Stimulated activated CD4-positive, alpha-beta T cell treated with anti-CD3 and anti-CD28 coated beads, Interleukin-15, amount 100 ng/mL, for 1 hour (primary cell): ENCODE measurements at regions not wholly inside any gene's neighbourhood (a gene's known extent, or its start where the extent isn't known, plus 50 kb on each side); places are given as distances from the start of the nearest gene placed in this dataset.
"Not testable (repeated sequence)": the region's sequence is repeated elsewhere in the genome, so short reads cannot be mapped to it uniquely, and the experiment has no call there.

Experiments
- DNase-seq, 2 donors: peaks; one replicate each; pipeline ENCODE4 v3.0.0-alpha.2; 2020; ENCODE audit warnings: low read depth in 1 of 2, low spot score in 1 of 2

- DNase-seq = no peak
Observed at GRCh38 chr15:20272422-20273184, 269.0 kb downstream of the GOLGA6L6 start.

GRCh38 chr15:20271647-20272046, 270.0 kb downstream of the GOLGA6L6 start:
- no peak for DNase-seq

GRCh38 chr15:20269956-20270355, 271.6 kb downstream of the GOLGA6L6 start:
- DNase-seq = not testable (repeated sequence)

GRCh38 chr15:20267996-20268395, 273.6 kb downstream of the GOLGA6L6 start:
- not testable (repeated sequence) for DNase-seq

GRCh38 chr15:20267051-20267730, 274.4 kb downstream of the GOLGA6L6 start:
- DNase-seq = not testable (repeated sequence)

- DNase-seq = not testable (repeated sequence)
Observed at GRCh38 chr15:20265710-20266109, 275.9 kb downstream of the GOLGA6L6 start.

GRCh38 chr15:20261321-20262280, 280.0 kb downstream of the GOLGA6L6 start:
- not testable (repeated sequence) for DNase-seq

GRCh38 chr15:20260650-20261049, 280.9 kb downstream of the GOLGA6L6 start:
- DNase-seq = not testable (repeated sequence)

- not testable (repeated sequence) for DNase-seq
Observed at GRCh38 chr15:20259559-20260190, 281.9 kb downstream of the GOLGA6L6 start.

- DNase-seq = not testable (repeated sequence)
Observed at GRCh38 chr15:20256394-20256793, 285.2 kb downstream of the GOLGA6L6 start.

- DNase-seq = not testable (repeated sequence)
Observed at GRCh38 chr15:20255641-20256040, 286.0 kb downstream of the GOLGA6L6 start.

- DNase-seq = not testable (repeated sequence)
Observed at GRCh38 chr15:20253047-20253615, 288.5 kb downstream of the GOLGA6L6 start.

- DNase-seq = not testable (repeated sequence)
Observed at GRCh38 chr15:20252040-20252439, 289.6 kb downstream of the GOLGA6L6 start.

- DNase-seq = not testable (repeated sequence)
Observed at GRCh38 chr15:20251214-20252005, 290.2 kb downstream of the GOLGA6L6 start.

- not testable (repeated sequence) for DNase-seq
Observed at GRCh38 chr15:20250206-20250605, 291.4 kb downstream of the GOLGA6L6 start.

GRCh38 chr15:20249677-20249970, 292.0 kb downstream of the GOLGA6L6 start:
- not testable (repeated sequence) for DNase-seq

- DNase-seq = not testable (repeated sequence)
Observed at GRCh38 chr15:20248434-20248833, 293.2 kb downstream of the GOLGA6L6 start.

- DNase-seq = not testable (repeated sequence)
Observed at GRCh38 chr15:20247137-20247536, 294.5 kb downstream of the GOLGA6L6 start.

GRCh38 chr15:20246624-20247023, 295.0 kb downstream of the GOLGA6L6 start:
- DNase-seq = not testable (repeated sequence)

- DNase-seq = not testable (repeated sequence)
Observed at GRCh38 chr15:20245856-20246255, 295.7 kb downstream of the GOLGA6L6 start.
